ENCODE measurements at regions not wholly inside any gene's neighbourhood (a gene's known extent, or its start where the extent isn't known, plus 50 kb on each side); places are given as distances from the start of the nearest gene placed in this dataset.
A peak's percentile ranks its signal among the peaks of the same experiment; 100 is the strongest.

DNA sequence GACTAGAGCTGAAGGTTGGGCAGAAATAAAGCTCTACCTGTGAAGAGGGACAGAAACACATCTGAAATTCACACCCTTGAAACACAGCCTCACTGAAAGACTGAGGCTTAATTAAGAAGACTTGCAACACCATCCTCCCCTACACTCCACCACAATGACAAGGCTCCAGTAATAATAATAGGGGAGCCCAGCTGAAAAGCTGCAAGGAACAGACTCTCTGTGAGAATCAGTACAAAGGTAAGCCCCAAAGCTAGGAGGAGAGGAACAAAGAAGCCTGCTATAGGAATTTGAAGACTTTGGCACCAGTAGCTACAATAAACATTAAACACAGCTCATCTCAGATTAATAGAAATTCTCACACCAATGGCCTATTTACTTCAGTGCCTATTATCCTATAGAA lies 176.9 kb downstream of the FAT3 start:
- H3K4me3 Mint-ChIP-seq = no peak overlapping the region
- no peak overlapping the region for H3K4me3 ChIP-seq
- no peaks in the 10 kb centered on the region for H3K27me3 ChIP-seq (ENCODE audit: insufficient read depth)
- peaks cover 52% of the 10 kb centered on the region for H3K4me1 Mint-ChIP-seq
- H4K20me1 ChIP-seq (replicated peaks; ENCODE audit: insufficient read depth) = no peaks in the 10 kb centered on the region
- no peaks in the 10 kb centered on the region; the same call in 1 of the 2 replicates for H3K36me3 ChIP-seq (ENCODE audit: insufficient read depth)
- no peaks in the 10 kb centered on the region for H3F3A ChIP-seq (replicated peaks; ENCODE audit: low read depth)
- H3K27ac Mint-ChIP-seq = peak overlapping the region; percentile 16; the same call in 1 of the 2 replicates
- H3K9me2 ChIP-seq (ENCODE audit: insufficient read depth) = no peaks in the 10 kb centered on the region
- no peak for TF ChIP-seq POLR2AphosphoS5 (IDR thresholded peaks at IDR 0.05; ENCODE audit: low read depth)
- no peak for TF ChIP-seq NANOG (IDR thresholded peaks at IDR 0.05; ENCODE audit: borderline replicate concordance)
- TF ChIP-seq, protein P1, sequence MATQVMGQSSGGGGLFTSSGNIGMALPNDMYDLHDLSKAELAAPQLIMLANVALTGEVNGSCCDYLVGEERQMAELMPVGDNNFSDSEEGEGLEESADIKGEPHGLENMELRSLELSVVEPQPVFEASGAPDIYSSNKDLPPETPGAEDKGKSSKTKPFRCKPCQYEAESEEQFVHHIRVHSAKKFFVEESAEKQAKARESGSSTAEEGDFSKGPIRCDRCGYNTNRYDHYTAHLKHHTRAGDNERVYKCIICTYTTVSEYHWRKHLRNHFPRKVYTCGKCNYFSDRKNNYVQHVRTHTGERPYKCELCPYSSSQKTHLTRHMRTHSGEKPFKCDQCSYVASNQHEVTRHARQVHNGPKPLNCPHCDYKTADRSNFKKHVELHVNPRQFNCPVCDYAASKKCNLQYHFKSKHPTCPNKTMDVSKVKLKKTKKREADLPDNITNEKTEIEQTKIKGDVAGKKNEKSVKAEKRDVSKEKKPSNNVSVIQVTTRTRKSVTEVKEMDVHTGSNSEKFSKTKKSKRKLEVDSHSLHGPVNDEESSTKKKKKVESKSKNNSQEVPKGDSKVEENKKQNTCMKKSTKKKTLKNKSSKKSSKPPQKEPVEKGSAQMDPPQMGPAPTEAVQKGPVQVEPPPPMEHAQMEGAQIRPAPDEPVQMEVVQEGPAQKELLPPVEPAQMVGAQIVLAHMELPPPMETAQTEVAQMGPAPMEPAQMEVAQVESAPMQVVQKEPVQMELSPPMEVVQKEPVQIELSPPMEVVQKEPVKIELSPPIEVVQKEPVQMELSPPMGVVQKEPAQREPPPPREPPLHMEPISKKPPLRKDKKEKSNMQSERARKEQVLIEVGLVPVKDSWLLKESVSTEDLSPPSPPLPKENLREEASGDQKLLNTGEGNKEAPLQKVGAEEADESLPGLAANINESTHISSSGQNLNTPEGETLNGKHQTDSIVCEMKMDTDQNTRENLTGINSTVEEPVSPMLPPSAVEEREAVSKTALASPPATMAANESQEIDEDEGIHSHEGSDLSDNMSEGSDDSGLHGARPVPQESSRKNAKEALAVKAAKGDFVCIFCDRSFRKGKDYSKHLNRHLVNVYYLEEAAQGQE (IDR thresholded peaks at IDR 0.05; ENCODE audit: unreplicated experiment) = no peak
- TF ChIP-seq, protein P2, sequence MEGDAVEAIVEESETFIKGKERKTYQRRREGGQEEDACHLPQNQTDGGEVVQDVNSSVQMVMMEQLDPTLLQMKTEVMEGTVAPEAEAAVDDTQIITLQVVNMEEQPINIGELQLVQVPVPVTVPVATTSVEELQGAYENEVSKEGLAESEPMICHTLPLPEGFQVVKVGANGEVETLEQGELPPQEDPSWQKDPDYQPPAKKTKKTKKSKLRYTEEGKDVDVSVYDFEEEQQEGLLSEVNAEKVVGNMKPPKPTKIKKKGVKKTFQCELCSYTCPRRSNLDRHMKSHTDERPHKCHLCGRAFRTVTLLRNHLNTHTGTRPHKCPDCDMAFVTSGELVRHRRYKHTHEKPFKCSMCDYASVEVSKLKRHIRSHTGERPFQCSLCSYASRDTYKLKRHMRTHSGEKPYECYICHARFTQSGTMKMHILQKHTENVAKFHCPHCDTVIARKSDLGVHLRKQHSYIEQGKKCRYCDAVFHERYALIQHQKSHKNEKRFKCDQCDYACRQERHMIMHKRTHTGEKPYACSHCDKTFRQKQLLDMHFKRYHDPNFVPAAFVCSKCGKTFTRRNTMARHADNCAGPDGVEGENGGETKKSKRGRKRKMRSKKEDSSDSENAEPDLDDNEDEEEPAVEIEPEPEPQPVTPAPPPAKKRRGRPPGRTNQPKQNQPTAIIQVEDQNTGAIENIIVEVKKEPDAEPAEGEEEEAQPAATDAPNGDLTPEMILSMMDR (conservative IDR thresholded peaks at IDR 0.05; ENCODE audit: low read depth in 2 of 2) = no peak
- no peak for TF ChIP-seq ZNF114 (CRISPR knock-in tag; IDR thresholded peaks at IDR 0.05)
- TF ChIP-seq CREB1 (CRISPR knock-in tag; IDR thresholded peaks at IDR 0.05; ENCODE audit: low read depth) = no peak
- TF ChIP-seq, protein P3, sequence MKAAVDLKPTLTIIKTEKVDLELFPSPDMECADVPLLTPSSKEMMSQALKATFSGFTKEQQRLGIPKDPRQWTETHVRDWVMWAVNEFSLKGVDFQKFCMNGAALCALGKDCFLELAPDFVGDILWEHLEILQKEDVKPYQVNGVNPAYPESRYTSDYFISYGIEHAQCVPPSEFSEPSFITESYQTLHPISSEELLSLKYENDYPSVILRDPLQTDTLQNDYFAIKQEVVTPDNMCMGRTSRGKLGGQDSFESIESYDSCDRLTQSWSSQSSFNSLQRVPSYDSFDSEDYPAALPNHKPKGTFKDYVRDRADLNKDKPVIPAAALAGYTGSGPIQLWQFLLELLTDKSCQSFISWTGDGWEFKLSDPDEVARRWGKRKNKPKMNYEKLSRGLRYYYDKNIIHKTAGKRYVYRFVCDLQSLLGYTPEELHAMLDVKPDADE (IDR thresholded peaks at IDR 0.05) = no peak
- no peak for TF ChIP-seq EZH2 (IDR thresholded peaks at IDR 0.05; ENCODE audit: low read depth, unreplicated experiment)
- no peak for TF ChIP-seq JUNB (IDR thresholded peaks at IDR 0.05; ENCODE audit: unreplicated experiment)
- TF ChIP-seq, protein P4, sequence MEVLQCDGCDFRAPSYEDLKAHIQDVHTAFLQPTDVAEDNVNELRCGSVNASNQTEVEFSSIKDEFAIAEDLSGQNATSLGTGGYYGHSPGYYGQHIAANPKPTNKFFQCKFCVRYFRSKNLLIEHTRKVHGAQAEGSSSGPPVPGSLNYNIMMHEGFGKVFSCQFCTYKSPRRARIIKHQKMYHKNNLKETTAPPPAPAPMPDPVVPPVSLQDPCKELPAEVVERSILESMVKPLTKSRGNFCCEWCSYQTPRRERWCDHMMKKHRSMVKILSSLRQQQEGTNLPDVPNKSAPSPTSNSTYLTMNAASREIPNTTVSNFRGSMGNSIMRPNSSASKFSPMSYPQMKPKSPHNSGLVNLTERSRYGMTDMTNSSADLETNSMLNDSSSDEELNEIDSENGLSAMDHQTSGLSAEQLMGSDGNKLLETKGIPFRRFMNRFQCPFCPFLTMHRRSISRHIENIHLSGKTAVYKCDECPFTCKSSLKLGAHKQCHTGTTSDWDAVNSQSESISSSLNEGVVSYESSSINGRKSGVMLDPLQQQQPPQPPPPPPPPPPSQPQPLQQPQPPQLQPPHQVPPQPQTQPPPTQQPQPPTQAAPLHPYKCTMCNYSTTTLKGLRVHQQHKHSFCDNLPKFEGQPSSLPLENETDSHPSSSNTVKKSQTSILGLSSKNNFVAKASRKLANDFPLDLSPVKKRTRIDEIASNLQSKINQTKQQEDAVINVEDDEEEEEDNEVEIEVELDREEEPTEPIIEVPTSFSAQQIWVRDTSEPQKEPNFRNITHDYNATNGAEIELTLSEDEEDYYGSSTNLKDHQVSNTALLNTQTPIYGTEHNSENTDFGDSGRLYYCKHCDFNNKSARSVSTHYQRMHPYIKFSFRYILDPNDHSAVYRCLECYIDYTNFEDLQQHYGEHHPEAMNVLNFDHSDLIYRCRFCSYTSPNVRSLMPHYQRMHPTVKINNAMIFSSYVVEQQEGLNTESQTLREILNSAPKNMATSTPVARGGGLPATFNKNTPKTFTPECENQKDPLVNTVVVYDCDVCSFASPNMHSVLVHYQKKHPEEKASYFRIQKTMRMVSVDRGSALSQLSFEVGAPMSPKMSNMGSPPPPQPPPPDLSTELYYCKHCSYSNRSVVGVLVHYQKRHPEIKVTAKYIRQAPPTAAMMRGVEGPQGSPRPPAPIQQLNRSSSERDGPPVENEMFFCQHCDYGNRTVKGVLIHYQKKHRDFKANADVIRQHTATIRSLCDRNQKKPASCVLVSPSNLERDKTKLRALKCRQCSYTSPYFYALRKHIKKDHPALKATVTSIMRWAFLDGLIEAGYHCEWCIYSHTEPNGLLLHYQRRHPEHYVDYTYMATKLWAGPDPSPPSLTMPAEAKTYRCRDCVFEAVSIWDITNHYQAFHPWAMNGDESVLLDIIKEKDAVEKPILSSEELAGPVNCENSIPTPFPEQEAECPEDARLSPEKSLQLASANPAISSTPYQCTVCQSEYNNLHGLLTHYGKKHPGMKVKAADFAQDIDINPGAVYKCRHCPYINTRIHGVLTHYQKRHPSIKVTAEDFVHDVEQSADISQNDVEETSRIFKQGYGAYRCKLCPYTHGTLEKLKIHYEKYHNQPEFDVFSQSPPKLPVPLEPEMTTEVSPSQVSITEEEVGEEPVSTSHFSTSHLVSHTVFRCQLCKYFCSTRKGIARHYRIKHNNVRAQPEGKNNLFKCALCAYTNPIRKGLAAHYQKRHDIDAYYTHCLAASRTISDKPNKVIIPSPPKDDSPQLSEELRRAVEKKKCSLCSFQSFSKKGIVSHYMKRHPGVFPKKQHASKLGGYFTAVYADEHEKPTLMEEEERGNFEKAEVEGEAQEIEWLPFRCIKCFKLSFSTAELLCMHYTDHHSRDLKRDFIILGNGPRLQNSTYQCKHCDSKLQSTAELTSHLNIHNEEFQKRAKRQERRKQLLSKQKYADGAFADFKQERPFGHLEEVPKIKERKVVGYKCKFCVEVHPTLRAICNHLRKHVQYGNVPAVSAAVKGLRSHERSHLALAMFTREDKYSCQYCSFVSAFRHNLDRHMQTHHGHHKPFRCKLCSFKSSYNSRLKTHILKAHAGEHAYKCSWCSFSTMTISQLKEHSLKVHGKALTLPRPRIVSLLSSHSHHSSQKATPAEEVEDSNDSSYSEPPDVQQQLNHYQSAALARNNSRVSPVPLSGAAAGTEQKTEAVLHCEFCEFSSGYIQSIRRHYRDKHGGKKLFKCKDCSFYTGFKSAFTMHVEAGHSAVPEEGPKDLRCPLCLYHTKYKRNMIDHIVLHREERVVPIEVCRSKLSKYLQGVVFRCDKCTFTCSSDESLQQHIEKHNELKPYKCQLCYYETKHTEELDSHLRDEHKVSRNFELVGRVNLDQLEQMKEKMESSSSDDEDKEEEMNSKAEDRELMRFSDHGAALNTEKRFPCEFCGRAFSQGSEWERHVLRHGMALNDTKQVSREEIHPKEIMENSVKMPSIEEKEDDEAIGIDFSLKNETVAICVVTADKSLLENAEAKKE (CRISPR knock-in tag; IDR thresholded peaks at IDR 0.05) = no peak
- TF ChIP-seq STAT1 (IDR thresholded peaks at IDR 0.05; ENCODE audit: unreplicated experiment) = no peak
- no peak for TF ChIP-seq EZH2phosphoT487 (IDR thresholded peaks at IDR 0.05; ENCODE audit: unreplicated experiment)
- TF ChIP-seq ZNF331 (CRISPR knock-in tag; IDR thresholded peaks at IDR 0.05; ENCODE audit: low read depth) = no peak
- peak overlapping the region; percentile 70 for H3K27ac ChIP-seq (ENCODE audit: low read depth)
- H3K4me1 ChIP-seq (ENCODE audit: insufficient read depth) = peaks cover 40% of the 10 kb centered on the region
- peak; percentile 34 for DNase-seq (ENCODE audit: low spot score)
- peaks cover 14% of the 10 kb centered on the region for H3K9me3 Mint-ChIP-seq
- peaks cover 50% of the 10 kb centered on the region for H3K36me3 Mint-ChIP-seq (ENCODE audit: low read depth)
- 0 out of 2 replicates have a peak overlapping the region, but pooled peaks have one; percentile 14 for H3K4me2 ChIP-seq
- H2AFZ ChIP-seq = no peak overlapping the region
- H3K79me2 ChIP-seq (replicated peaks; ENCODE audit: insufficient read depth) = peaks cover 65% of the 10 kb centered on the region
- ATAC-seq = peak; percentile 92
- peaks cover 12% of the 10 kb centered on the region for H3K27me3 Mint-ChIP-seq (ENCODE audit: insufficient read depth, low read depth, poor library complexity)

Data from GM23338 (cell line).